CD4-positive, alpha-beta T cell treated with Interleukin-6 for 4 hours (primary cell): ENCODE measurements at regions not wholly inside any gene's neighbourhood (a gene's known extent, or its start where the extent isn't known, plus 50 kb on each side); places are given as distances from the start of the nearest gene placed in this dataset.

Source experiments
- DNase-seq: peaks from one replicate; pipeline ENCODE4 v3.0.0-alpha.2; 2020; ENCODE audit warnings: mixed read lengths

DNA sequence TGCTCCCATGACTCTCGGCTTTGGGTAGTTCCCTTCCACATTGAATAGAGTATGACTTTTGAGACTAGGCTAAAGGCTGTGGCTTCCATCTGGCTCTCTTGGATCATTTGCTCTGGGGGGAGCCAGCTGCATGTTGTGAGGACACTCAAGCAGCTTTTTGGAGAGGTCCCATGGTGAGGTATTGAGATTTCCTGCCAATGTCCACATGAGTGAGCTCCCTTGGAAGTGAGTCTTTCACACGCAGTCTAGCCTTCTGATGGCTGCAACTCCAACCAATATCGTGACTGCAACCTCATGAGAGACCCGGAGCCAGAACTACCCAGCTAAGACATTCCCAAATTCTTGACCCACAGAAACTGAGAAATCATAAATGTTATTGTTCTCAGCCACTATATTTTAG, 127.7 kb upstream of the KAZN start:
- no peak for DNase-seq

DNA sequence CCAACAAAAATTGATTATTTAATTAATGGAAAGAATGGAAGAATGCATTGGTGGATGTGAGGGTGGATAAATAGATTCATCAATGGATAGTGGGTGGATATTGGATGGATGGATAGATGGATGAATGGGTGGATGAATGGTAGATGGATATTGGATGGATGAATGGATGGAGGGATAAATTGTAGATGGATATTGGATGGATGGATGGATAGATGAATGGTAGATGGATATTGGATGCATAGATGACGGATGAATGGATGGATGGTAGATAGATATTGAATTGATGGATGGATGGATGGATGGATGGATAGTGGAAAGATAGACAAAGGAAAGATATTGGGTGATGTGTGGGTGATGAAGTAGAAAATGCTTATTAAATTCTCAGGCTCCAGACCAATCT, 123.6 kb upstream of the KAZN start:
- no peak for DNase-seq

DNA sequence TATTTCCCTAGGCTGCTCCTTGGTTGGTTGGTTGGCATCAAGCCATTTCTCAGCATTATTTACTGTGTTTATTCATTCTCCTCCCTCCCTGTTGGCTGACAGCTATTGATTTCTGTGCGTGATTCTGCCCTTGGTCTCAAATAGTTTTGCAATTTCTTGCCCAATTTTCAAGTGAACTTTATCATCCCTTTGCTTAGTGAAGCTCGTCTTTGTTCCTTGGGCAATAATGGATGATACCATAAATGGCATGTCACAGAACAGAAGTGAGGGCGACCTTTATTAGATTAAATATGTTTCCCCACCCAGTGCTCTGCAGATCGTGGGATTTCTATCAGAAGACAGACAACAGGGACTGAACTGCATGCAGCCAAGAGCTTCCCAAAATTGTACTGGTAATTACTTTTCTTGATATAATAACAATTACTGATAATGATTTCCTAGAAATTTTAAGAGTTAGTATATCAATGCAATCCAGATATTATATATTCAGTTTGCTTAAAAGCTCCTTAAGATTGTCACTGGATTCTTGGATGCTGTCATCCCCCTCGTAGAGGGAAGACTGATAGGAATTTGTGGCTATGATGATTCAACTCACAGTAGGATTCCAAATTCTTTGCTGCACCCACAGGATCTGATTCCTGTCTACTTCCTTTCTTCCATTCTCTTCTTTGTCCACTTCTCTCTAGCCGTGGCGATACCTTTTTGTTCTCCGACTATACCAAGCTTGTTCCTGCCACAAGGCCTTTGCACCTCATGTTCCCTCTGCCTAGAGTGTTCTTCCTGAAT, 122.1 kb upstream of the KAZN start:
- no peak for DNase-seq

DNA sequence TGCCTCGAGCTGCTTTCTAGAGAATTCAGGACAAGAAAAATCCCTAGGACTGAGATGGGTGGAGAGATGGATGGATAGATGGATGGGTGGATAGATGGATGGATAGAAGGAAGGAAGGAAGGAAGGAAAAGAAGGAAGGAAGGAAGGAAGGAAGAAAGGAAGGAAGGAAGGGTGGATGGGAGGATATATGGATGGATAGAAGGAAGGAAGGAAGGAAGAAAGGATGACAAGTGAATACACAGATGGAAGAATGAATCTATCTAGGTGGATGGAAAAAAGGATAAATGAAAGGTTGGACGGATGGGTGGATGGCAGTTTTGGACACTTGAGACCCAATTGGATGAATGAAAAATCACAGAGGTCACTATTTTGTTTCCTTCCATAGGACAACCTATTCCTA, 120.4 kb upstream of the KAZN start:
- no peak for DNase-seq

DNA sequence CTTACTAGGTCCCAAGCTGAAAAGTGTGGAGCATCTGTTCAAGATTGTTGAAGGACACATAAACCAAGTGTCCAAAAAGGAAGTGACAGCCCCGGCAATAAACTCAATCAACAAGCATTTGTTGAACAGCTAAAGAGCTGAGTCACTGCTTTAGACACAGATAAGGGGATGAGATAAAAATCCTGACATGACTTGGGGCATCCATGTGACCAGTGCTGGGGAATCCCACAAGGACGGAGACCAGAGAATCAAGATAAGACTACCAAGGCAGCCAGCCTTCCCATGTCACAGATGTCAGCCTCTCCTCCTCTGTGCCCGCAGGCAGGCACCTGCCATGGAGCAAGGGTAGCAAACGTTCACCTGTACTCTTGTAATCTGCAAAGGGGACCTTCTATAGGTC, 118.6 kb upstream of the KAZN start:
- no peak for DNase-seq

DNA sequence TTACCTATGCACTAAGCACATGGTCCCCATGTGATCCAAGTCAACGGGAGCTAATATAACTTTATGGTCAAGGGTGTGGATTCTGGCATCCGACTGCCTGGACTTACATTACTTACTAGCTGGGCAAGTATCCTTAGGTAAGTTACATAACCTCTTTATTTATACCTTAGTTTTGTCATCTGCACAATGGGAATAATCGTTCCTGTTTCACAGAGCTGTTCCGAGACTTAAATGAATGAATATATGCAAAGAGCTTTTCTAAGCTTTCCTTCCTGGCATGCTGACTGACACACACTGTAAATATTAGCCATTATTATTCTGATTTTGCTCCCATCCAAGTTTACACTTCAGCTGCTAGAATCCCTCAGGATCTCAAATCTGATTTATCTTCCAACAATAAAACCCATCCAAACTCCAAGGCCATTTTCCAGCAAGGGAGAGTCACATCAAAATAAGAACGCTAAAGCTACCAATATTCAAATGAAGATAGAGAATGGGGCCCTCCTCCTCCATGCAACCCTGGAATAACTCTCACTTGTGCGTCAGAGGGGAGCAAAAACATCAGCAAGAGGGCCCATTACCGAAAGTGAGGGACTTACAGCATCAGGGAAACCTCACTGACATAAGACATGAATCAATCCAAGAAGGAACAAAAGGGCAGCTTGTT, 115.6 kb upstream of the KAZN start:
- no peak for DNase-seq

DNA sequence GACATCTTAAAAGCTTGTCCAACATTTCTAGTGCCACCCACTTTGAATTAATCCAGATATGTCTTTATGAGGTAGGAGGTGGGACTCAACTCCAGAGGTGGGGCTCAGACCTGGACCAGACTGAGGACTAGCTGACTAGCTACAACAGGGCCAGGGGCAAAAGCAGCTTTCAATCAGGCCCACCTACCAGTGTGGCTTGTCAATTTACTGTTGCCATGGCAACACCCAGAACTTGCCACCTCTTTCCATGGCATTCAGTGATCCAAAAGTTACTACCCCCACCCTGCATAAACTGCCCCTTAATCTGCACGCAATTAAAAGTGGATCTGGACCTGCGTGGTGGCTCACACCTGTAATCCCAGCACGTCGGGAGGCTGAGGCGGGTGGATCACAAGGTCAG, 113.2 kb upstream of the KAZN start:
- no peak for DNase-seq

DNA sequence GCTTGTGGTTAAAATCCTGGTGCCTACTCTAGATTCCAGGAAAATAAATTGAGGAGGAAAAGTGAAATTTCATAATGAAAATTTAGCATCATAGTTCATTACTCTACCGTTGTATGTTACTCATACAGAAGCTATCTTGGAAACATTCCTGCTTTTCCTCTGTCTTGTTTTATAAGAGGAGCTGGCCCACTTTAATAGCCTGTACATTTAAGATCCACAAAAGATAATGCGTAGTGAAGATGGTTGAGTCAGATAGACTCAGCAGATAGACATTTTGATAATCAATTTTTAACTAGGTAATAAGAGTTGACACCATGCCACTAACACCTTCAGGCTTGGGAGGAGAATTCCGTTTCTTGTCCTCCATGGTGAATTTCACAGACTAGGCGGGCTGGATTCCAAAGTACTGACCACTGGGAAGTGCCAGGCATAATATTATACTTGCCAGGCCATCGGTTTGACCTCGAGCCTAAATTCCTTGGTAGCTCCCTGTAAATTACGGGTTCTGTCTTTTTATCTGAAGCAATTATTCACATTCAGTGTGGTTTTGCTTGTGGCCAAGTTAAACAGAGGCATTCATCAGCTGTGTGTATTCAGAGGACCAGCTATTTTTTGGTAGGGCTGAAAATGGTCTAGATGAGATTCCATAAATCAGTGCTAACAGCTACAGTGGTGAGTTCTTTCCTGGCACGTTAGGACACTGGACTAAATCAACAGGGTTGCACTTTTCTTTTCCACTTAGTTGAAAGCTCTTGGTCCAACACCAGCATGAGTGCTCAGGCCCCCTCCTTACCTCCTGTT, 111.9 kb upstream of the KAZN start:
- DNase-seq = no peak

DNA sequence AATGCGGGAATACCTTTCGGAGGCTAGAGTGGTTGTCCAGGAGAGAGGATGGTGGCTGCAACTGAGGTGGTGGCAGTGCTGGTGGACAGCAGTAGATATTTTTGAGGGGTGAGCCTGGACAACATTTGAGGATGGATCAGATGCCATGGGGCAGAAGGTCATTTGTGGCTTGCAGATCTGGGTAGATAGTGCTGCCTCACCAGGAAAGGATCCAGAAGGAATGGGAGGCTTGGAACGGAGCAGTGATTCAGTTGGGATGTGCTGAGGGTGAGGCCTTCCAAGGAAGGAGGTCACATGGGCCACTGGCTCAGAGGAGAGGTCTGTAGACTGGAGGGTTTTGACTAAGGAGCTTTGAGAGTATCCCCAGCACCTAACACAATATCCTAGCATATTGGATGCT, 110.8 kb upstream of the KAZN start:
- DNase-seq = no peak

DNA sequence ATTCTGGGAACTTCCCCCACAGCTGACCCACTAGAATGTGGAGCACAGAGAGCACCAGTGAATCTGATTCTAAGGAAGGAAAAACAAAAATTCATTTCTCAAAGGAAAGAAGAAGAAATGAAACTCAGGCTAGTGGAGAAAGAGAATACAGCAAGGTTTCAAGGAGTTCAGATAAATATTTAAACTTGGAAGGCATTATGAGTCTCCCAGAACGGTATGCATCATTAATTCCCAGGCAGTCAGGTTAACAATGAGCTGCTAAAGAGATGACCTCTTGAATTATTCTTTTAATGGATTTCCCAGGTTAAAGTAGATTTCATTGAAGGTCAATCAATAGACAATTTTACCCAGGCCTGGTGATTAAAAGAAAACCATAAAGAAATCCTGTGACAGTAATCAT, 103.6 kb upstream of the KAZN start:
- no peak for DNase-seq

DNA sequence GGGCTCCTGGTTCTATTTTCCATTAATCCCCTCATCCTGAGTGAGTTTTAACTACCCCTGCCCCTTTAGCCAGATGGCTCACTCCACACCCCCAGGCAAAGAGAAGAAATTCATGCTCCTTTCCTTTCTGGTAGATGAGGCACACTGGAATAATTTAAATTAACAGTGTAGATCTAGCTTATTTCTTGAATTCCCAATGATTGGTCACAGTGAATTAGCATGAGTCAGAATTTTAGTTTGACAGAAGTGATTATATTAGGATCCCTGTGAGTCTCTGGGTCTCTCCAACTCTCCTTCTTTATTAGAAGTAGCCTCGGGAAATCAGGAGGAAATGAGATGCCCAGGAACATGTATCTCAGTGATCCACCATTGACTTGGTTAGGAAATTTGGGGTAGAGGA, 103.1 kb upstream of the KAZN start:
- no peak for DNase-seq

DNA sequence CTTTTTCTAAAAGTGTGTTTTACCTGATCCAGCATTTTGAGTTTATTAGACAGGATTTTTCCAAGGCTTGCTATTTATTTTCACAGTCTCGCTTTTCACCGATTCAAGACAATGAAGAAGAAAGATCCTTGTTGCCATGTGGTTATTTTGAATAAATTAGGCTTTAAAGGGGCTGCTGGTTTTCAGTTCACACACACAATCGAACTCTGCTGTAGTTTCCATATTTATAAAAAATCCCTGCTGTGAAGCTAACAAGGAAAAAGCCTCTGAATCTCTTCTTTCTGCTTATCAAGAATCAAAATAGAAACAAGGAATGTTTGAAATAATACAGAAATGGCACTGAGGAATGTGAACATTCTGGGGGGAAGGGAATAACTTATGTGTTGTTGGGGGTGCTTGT, 102.5 kb upstream of the KAZN start:
- DNase-seq = no peak

DNA sequence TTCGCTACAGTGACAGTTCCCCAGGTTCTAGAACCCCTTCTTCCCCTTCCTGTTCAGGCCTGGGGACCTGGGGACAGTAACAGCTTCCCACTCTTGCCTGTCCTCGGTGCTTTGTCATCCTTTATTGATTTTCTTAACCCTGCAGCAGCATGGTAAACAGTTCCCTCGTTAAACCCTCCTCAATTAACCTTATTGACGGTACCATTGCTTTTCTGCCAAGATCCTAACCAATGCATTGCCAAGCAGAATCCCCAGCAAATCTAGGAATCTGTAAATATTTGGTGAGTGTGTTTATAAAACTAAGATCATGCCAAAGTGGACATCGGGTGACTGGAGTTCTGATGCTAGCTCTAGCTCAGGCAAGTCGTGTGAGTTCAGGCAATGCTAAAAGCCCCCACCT, 99.6 kb upstream of the KAZN start:
- no peak for DNase-seq

DNA sequence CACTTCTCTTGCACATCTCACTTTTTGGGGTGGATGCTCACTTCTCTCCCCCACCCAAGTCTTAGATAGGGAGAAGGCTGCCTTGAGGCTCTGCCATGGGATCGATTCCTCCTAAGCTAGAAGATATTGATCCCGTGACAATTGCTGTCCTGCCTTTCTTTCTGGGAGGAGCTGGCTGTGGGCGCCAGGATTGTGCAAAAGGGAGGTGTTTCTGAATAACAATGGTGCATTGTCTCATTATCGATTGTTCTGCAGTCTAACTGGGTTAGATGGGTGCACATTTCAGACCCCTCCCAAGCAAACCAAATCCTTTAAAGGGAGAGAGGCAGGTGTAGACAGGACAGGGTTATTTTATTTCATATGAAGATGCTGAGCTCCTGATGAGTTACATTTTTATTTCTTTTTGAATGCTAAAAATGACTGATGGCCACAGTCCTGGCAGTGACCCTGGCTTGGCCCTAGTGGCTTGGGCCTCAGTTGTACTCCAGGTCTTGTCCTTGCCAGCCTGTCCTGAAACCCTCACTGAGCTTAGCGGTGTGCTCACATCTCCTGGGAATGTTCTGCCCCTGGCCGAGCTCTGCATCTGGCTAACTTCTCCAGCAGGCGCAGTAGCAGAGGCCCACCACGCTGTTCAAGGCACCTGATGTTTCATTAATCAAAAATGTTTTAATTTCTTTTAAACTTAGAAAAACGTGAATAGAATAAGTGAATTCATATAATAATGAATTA, 99.0 kb upstream of the KAZN start:
- DNase-seq = no peak

DNA sequence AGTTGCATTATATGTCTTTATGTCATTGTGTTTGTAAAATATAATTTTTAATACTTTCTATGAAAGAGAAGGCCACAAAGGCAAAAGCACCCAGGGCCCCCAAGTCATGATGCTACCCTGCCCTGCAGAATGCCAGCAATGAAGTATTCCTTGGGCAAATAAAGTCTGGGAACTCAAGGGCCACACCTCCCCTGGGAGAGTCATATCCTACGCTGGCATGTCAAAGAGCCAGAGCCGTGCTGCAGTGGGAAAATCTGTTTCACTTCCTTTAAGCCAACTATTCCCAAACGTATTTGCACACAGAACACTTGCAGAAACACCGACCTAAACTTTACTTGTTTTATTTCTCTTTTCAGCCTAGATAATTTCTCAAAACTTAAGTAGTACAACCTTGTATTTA, 98.4 kb upstream of the KAZN start:
- no peak for DNase-seq

DNA sequence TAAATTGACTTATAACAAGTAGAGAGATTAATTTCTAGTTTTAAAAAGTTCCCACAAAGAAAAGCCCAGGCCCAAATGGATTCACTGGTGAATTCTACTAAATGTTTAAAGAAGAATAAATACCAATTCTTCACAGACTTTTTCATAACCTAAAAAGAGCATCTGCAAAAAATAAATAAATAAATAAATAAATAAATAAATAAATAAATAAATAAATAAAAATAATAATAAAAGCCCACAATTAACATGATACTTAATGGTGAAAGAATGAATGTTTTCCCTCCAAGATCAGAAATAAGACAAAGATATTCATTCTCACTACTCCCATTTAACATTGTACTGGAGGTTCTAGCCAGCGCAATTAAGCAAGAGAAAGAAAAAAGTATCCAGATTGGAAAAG, 97.6 kb upstream of the KAZN start:
- no peak for DNase-seq

DNA sequence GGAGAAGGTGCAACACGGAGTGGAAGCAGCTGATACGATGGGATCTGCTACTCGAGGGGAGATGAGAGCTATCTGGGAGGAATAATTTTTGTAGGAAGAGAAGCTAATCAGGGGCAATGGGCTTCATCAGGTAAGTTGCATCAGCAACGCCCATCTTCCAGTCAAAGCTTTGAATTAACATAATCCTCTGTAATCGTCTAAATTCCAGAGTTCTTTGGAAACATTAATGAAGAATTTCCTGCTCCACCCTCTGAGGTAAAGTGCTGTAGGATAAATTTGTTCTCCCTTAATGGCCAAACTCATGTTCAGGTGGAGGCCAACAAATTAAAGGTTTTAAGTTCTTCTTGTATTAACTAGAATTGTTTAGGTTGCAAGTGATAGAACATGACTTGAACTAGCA, 94.0 kb upstream of the KAZN start:
- no peak for DNase-seq

DNA sequence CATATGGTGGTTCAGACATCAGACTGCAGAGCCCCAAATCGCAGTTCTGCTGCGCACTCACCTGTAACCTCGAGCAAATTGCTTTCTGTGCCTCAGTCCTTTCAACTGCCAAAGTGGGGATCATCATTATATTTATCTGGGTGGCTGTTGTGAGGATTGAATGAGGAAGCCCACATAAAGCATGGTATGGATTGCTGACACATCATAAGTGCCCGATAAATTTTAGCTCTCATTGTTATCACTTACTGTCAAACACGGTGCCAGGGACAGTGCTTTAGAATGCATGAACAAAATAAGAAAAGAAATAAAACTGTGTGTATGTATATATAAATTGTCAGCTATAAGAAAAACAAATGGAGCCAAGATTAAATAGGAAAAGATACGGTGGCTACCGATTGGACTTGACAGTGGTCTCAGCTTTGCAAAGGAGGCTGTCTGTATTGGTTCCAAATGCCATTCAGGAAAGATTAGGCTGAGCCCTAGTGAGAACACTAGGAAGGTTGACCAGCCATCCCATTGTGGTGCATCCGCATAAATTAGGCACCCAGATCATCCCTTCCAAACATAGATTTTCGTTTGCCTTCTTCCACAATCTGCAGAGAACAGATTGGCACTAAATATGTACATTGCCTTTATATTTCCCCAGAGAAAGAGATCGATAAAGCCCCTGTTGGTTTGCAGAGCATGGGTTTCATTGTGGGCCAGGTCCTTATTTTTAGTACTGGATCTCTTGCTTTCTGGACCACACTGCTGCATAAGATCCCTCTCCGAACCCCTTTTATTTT, 91.8 kb upstream of the KAZN start:
- DNase-seq = no peak

DNA sequence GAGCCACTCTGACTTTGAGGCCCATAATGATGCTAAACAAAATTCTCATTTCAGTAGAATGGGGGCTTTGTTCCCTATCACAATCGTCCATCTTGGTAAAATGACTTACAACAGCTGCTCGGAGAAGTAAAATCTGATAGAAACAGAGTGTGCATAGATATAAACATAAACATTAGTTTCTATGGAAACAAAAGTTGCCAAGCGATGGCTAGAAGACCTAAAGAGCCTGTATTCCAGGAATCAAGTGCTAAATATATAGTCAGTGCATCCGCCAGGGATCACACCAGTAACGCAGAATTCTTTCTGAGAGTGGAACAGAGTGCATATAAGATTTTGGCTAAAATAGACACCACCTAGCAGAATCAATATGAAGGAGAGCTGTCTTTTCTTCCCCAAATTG, 91.2 kb upstream of the KAZN start:
- DNase-seq = no peak

DNA sequence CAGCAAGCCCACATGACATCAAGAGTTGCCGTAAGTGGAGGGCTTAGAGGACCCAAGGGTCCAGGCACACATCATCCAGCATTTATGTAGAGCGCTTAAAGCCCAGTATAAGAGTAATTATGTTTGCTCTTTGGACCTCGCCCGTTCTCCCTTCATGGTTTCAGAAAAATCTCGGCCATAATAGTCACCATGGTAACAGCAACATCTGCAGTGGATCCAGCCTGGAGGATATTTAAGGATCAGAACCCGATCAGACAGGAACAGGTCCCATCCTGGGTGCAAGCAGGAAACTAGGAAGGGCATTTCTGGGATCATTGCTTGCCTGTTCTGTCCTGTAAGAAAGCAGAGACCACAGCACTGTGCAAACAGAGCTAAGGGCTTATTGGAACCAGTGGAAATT, 89.9 kb upstream of the KAZN start:
- DNase-seq = no peak

DNA sequence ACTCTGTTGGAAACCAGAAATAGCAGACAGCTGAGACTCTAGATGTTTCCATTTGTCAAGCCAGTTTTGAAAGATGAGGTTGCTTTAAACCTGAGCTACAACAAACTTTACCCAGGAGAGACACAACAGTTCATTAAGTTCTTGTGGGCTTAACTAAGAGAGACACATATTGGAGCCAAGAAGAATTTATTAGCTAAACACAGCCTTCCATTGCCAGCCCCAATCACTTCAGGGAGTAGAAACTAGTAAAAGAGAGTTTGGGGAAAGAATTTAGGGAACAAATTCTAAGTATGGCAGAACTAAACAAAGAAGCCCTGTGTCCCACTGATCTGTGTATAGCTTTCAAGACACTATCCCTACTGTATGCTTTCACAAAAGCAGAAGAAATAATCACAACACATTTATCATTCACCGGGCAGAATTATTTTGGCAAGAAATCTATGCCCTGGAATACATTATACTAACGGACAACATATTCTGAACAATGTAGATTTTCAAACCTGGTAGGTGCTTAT, 87.3 kb upstream of the KAZN start:
- DNase-seq = no peak
